OCI-LY1 (cell line): ENCODE measurements at regions not wholly inside any gene's neighbourhood (a gene's known extent, or its start where the extent isn't known, plus 50 kb on each side); places are given as distances from the start of the nearest gene placed in this dataset.

Experiments
- H2AFZ ChIP-seq: fragments of 200-600 bp; sonication (generic), shearing (Covaris generic); 2 replicates; pipeline ENCODE4 v1.6.0; 2014; ENCODE audit warnings: antibody characterized with exemption, mild to moderate bottlenecking, low read length
- H3F3A ChIP-seq: fragments of 200-600 bp; sonication (generic), shearing (Covaris generic); 2 replicates; pipeline ENCODE4 v1.6.0; 2014; ENCODE audit warnings: mild to moderate bottlenecking, antibody characterized with exemption, low read length, moderate library complexity; ENCODE audit not compliant: insufficient read depth
- H3K27ac ChIP-seq: fragments of 200-600 bp; sonication (generic); 2 replicates; pipeline ENCODE4 v1.5.1; 2014; ENCODE audit warnings: low read length, mixed run types, mild to moderate bottlenecking, low read depth; ENCODE audit not compliant: poor library complexity, severe bottlenecking
- H3K27me3 ChIP-seq: fragments of 200-600 bp; sonication (generic); 2 replicates; pipeline ENCODE4 v1.6.0; 2014; ENCODE audit warnings: antibody characterized with exemption, mild to moderate bottlenecking, low read length, moderate library complexity; ENCODE audit not compliant: insufficient read depth
- H3K36me3 ChIP-seq: fragments of 200-600 bp; sonication (generic); 2 replicates; pipeline ENCODE4 v1.6.1; 2014; ENCODE audit warnings: mild to moderate bottlenecking, antibody characterized with exemption, low read length, moderate library complexity, mixed read lengths; ENCODE audit not compliant: insufficient read depth
- H3K4me1 ChIP-seq: fragments of 200-600 bp; sonication (generic); 2 replicates; pipeline ENCODE4 v1.5.1; 2014; ENCODE audit warnings: mild to moderate bottlenecking, low read length, moderate library complexity; ENCODE audit not compliant: insufficient read depth, severe bottlenecking
- H3K4me2 ChIP-seq: fragments of 200-600 bp; sonication (generic), shearing (Covaris generic); 2 replicates; pipeline ENCODE4 v1.6.1; 2014; ENCODE audit warnings: low read length
- H3K4me3 ChIP-seq: fragments of 200-600 bp; sonication (generic); 2 replicates; pipeline ENCODE4 v1.5.1; 2014; ENCODE audit warnings: low read length, low read depth, mild to moderate bottlenecking, mixed read lengths; ENCODE audit not compliant: poor library complexity, severe bottlenecking
- H3K79me2 ChIP-seq: fragments of 200-600 bp; shearing (Covaris generic); 2 replicates; pipeline ENCODE4 v1.6.1; 2016; ENCODE audit warnings: mixed run types, low read length, mixed read lengths; ENCODE audit not compliant: insufficient read depth
- H3K9ac ChIP-seq: fragments of 200-600 bp; sonication (generic), shearing (Covaris generic); 2 replicates; pipeline ENCODE4 v1.6.1; 2014; ENCODE audit warnings: mild to moderate bottlenecking, low read length, mixed read lengths
- H3K9me2 ChIP-seq: fragments of 200-600 bp; sonication (generic), shearing (Covaris generic); 2 replicates; pipeline ENCODE4 v1.6.1; 2014; ENCODE audit warnings: low read depth, mild to moderate bottlenecking, low read length, mixed read lengths
- H3K9me3 ChIP-seq: fragments of 200-600 bp; shearing (Covaris generic); 2 replicates; pipeline ENCODE4 v1.6.1; 2014; ENCODE audit warnings: low read length, mixed read lengths
- H4K20me1 ChIP-seq: fragments of 200-600 bp; sonication (generic), shearing (Covaris generic); 2 replicates; pipeline ENCODE4 v1.6.0; 2016; ENCODE audit warnings: mild to moderate bottlenecking, low read length; ENCODE audit not compliant: insufficient read depth
- EZH2 ChIP-seq: fragments of 200-600 bp; sonication (generic), shearing (Covaris generic); IDR thresholded peaks from 2 replicates; pipeline ENCODE4 v1.8.0; 2017; ENCODE audit warnings: borderline replicate concordance, mixed run types, mild to moderate bottlenecking, antibody characterized with exemption, low read length, moderate library complexity, mixed read lengths
- TF ChIP-seq, protein P1 (sequence below): fragments of 200-600 bp; sonication (generic), shearing (Covaris generic); IDR thresholded peaks from 2 replicates; pipeline ENCODE4 v1.5.1; 2017; ENCODE audit warnings: mild to moderate bottlenecking, antibody characterized with exemption, low read length, moderate library complexity, mixed read lengths

DNA sequence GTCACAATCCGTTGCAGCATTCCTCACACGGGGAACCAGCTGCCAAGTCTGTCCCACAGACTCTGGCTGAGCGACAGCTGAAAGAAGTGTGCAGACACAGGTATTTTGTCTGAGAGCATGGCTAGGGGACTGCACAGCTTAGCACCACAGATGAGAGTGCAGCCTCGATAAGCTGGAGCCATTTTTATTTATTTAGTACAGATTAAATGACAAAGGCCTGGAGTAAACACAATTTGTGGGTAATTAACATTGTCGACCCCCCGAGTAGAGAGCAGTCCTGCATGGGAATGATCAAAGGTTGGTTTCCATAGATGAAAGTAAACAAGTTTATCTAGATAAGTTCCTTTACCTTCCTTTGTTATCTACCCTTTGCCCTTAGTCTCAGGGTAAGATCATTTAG, 836.2 kb downstream of the DACH1 start:
- Histone ChIP-seq H3K27ac (no peak overlapping the region), H3K9me2 (no peaks in the 10 kb centered on the region), H3K9ac (no peak overlapping the region)

DNA sequence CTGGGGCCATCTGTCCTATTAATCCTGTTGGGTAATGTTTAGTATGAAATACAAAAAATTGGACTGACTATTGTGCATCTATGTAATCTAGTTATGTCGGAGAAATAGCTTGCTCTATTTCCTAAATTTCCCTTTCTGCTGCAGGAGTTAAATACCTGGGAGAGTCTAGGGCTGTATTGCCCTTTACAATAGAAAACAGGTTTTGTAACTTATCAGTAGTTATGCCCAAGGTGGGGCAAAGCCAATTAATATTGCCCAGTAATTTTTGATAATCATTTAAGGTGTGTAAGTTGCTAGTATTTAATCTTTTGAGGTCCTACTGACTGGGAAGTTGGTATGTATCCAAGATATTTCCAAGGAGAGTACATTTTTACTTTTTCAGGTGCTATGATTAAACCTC, 838.1 kb downstream of the DACH1 start:
- Histone ChIP-seq H3K9ac (no peak overlapping the region), H3K9me3 (no peaks in the 10 kb centered on the region), H3F3A (no peaks in the 10 kb centered on the region), H3K27ac (no peak overlapping the region), H3K4me3 (no peak overlapping the region), H3K27me3 (no peaks in the 10 kb centered on the region), H2AFZ (no peak overlapping the region), H4K20me1 (no peaks in the 10 kb centered on the region), H3K79me2 (no peaks in the 10 kb centered on the region), H3K4me1 (peaks cover 4% of the 10 kb centered on the region), H3K9me2 (no peaks in the 10 kb centered on the region), H3K4me2 (no peak overlapping the region), H3K36me3 (no peaks in the 10 kb centered on the region)
- TF ChIP-seq, protein P1, sequence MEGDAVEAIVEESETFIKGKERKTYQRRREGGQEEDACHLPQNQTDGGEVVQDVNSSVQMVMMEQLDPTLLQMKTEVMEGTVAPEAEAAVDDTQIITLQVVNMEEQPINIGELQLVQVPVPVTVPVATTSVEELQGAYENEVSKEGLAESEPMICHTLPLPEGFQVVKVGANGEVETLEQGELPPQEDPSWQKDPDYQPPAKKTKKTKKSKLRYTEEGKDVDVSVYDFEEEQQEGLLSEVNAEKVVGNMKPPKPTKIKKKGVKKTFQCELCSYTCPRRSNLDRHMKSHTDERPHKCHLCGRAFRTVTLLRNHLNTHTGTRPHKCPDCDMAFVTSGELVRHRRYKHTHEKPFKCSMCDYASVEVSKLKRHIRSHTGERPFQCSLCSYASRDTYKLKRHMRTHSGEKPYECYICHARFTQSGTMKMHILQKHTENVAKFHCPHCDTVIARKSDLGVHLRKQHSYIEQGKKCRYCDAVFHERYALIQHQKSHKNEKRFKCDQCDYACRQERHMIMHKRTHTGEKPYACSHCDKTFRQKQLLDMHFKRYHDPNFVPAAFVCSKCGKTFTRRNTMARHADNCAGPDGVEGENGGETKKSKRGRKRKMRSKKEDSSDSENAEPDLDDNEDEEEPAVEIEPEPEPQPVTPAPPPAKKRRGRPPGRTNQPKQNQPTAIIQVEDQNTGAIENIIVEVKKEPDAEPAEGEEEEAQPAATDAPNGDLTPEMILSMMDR, result no peak
- no peak for TF ChIP-seq EZH2

More for the DNA sequence above, 836.2 kb downstream of the DACH1 start:
- H3K36me3 ChIP-seq, result no peaks in the 10 kb centered on the region
- TF ChIP-seq, protein P1, result no peak
- TF ChIP-seq EZH2, result no peak
- H4K20me1 ChIP-seq, result no peaks in the 10 kb centered on the region
- no peak overlapping the region for H2AFZ ChIP-seq
- no peaks in the 10 kb centered on the region for H3K79me2 ChIP-seq
- H3F3A ChIP-seq, result no peaks in the 10 kb centered on the region
- H3K4me3 ChIP-seq, result no peak overlapping the region
- H3K9me3 ChIP-seq, result no peaks in the 10 kb centered on the region
- H3K4me1 ChIP-seq, result no peaks in the 10 kb centered on the region
- H3K27me3 ChIP-seq, result no peaks in the 10 kb centered on the region
- H3K4me2 ChIP-seq, result no peak overlapping the region

DNA sequence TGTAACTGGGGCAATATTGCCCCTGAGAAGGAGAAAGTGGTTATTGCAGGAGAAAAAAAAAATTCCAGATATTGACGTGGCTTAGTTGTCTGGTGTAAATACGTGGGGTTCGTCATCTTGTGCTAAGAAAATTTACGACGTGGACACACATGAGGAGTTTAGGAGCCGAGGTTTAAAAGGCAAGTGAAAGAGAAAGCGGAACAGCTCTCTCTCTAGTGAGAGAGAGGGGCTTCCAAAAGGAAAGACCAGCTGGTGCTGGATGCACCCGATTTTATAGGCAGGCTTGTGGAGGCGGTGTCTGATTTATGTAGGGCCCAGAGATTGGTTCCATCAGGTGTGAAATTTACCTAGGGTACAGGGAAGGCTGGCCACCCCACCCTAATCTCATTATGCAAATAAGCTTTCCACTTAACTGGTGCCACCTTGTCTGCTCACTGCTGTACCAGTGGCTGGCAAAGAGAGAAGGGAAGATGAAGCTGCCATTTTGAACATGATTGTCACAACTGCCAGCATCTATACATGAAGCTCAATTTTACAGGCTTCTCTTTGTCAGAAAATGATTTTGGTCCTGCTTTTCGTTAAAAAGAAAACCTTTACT, 845.1 kb downstream of the DACH1 start:
- Histone ChIP-seq H3K27me3 (no peaks in the 10 kb centered on the region), H3K4me1 (peaks cover 14% of the 10 kb centered on the region), H3K9me3 (no peaks in the 10 kb centered on the region), H2AFZ (0 out of 2 replicates have a peak overlapping the region, but pooled peaks have one; percentile 17), H3K9me2 (no peaks in the 10 kb centered on the region), H3K9ac (no peak overlapping the region), H3K27ac (no peak overlapping the region), H4K20me1 (no peaks in the 10 kb centered on the region), H3K4me3 (peak overlapping the region; percentile 32), H3K79me2 (no peaks in the 10 kb centered on the region), H3K4me2 (peak overlapping the region; percentile 19; the same call in 1 of the 2 replicates), H3F3A (no peaks in the 10 kb centered on the region), H3K36me3 (no peaks in the 10 kb centered on the region)
- TF ChIP-seq EZH2, result no peak
- TF ChIP-seq, protein P1, result no peak
